ENCODE measurements at regions not wholly inside any gene's neighbourhood (a gene's known extent, or its start where the extent isn't known, plus 50 kb on each side); places are given as distances from the start of the nearest gene placed in this dataset.

- no peak for ATAC-seq
- 67 to 74% methylated on average over 2 of the region's 2 CpGs for WGBS, 2 donors
- Histone ChIP-seq H3K36me3 (replicated peaks in 1 of 2; ENCODE audit: insufficient read depth in 1 of 2, low read depth in 2 of 2) (no peaks in the 10 kb centered on the region), H3K9me3 (no peaks in the 10 kb centered on the region), H3K4me1 (no peaks in the 10 kb centered on the region), H3K4me3 (no peak overlapping the region), H3K27me3 (no peaks in the 10 kb centered on the region), H3K27ac (no peak overlapping the region)
- intact Hi-C loops (cut with DNase I), result no loop called here
- TF ChIP-seq POLR2A (IDR thresholded peaks at IDR 0.05) (no peak), CTCF (IDR thresholded peaks at IDR 0.05) (no peak)
- DNase-seq, result no peak
These were observed 214.5 kb upstream of the MAF start for GRCh38 chr16:79815049-79815448.

GRCh38 chr16:79814124-79814523, 213.6 kb upstream of the MAF start:
- Histone ChIP-seq H3K4me1 (no peaks in the 10 kb centered on the region), H3K9me3 (no peaks in the 10 kb centered on the region), H3K4me3 (no peak overlapping the region), H3K27ac (no peak overlapping the region), H3K36me3 (replicated peaks in 1 of 2; ENCODE audit: insufficient read depth in 1 of 2, low read depth in 2 of 2) (no peaks in the 10 kb centered on the region), H3K27me3 (no peaks in the 10 kb centered on the region)
- intact Hi-C loops (cut with DNase I), result no loop called here
- DNase-seq (no peak), ATAC-seq (no peak)
- 80 to 81% methylated on average over 2 of the region's 2 CpGs for WGBS, 2 donors
- TF ChIP-seq CTCF (IDR thresholded peaks at IDR 0.05) (no peak), POLR2A (IDR thresholded peaks at IDR 0.05) (no peak)

- Histone ChIP-seq H3K27ac (no peak overlapping the region), H3K4me3 (no peak overlapping the region), H3K27me3 (no peaks in the 10 kb centered on the region), H3K4me1 (no peaks in the 10 kb centered on the region), H3K36me3 (replicated peaks in 1 of 2; ENCODE audit: insufficient read depth in 1 of 2, low read depth in 2 of 2) (no peaks in the 10 kb centered on the region), H3K9me3 (no peaks in the 10 kb centered on the region)
- WGBS, 2 donors, result 43 to 46% methylated on average over 2 of the region's 2 CpGs
- DNase-seq, result no peak
- no peak for TF ChIP-seq POLR2A (IDR thresholded peaks at IDR 0.05)
- no peak for TF ChIP-seq CTCF (IDR thresholded peaks at IDR 0.05)
- no peak for ATAC-seq
- intact Hi-C loops (cut with DNase I), result no loop called here
These were observed 211.0 kb upstream of the MAF start for GRCh38 chr16:79811541-79811940.

- ATAC-seq (no peak), DNase-seq (no peak)
- 79 to 81% methylated on average over 5 to 6 of the region's 6 CpGs for WGBS, 2 donors
- intact Hi-C loops (cut with DNase I), result no loop called here
- Histone ChIP-seq H3K4me3 (no peak overlapping the region), H3K4me1 (no peaks in the 10 kb centered on the region), H3K27ac (no peak overlapping the region), H3K9me3 (no peaks in the 10 kb centered on the region), H3K36me3 (replicated peaks in 1 of 2; ENCODE audit: insufficient read depth in 1 of 2, low read depth in 2 of 2) (no peaks in the 10 kb centered on the region), H3K27me3 (no peaks in the 10 kb centered on the region)
- no peak for TF ChIP-seq POLR2A (IDR thresholded peaks at IDR 0.05)
- no peak for TF ChIP-seq CTCF (IDR thresholded peaks at IDR 0.05)
These were observed 210.1 kb upstream of the MAF start for GRCh38 chr16:79810449-79811189.

GRCh38 chr16:79809376-79809775, 208.8 kb upstream of the MAF start:
- no peaks in the 10 kb centered on the region for H3K9me3 ChIP-seq

More at GRCh38 chr16:79809376-79809775, 208.8 kb upstream of the MAF start:
- DNase-seq (no peak), ATAC-seq (no peak)
- Histone ChIP-seq H3K4me1 (no peaks in the 10 kb centered on the region), H3K4me3 (no peak overlapping the region), H3K27me3 (no peaks in the 10 kb centered on the region), H3K27ac (no peak overlapping the region), H3K36me3 (replicated peaks in 1 of 2; ENCODE audit: insufficient read depth in 1 of 2, low read depth in 2 of 2) (no peaks in the 10 kb centered on the region)
- 67 to 83% methylated on average over 1 of the region's 1 CpG for WGBS, 2 donors
- TF ChIP-seq CTCF (IDR thresholded peaks at IDR 0.05) (no peak), POLR2A (IDR thresholded peaks at IDR 0.05) (no peak)
- intact Hi-C loops (cut with DNase I), result no loop called here
